K562 (cell line): ENCODE measurements at regions not wholly inside any gene's neighbourhood (a gene's known extent, or its start where the extent isn't known, plus 50 kb on each side); places are given as distances from the start of the nearest gene placed in this dataset.

Experiments
- ESRRB ChIP-seq: fragments of 250-450 bp; sonication (Bioruptor Pico); IDR thresholded peaks from 2 replicates; pipeline ENCODE4 v1.5.0; 2020; ENCODE audit warnings: mild to moderate bottlenecking, moderate library complexity, borderline replicate concordance
- GTF2E2 ChIP-seq: fragments of 200-800 bp; sonication (Bioruptor generic); IDR thresholded peaks from 2 replicates; pipeline ENCODE4 v1.6.1; 2016; ENCODE audit warnings: missing genetic modification characterization, missing compliant biosample characterization
- IFI16 ChIP-seq: fragments of 250-450 bp; sonication (Bioruptor Pico); IDR thresholded peaks from 2 replicates; pipeline ENCODE4 v2.1.2; 2022; ENCODE audit warnings: mild to moderate bottlenecking, inconsistent platforms
- KDM5B ChIP-seq: fragments of 200-600 bp; sonication (generic); IDR thresholded peaks from 2 replicates; pipeline ENCODE4 v1.6.1; 2012; ENCODE audit warnings: low read depth, mild to moderate bottlenecking, moderate library complexity, low read length, control low read depth, inconsistent platforms; ENCODE audit not compliant: insufficient replicate concordance
- OTX1 ChIP-seq: fragments of 450-650 bp; formaldehyde crosslinking; IDR thresholded peaks from 2 replicates; pipeline ENCODE4 v1.4.0; 2022; ENCODE audit warnings: mild to moderate bottlenecking
- ZFP30 ChIP-seq: fragments of 250-450 bp; sonication (Bioruptor Pico); IDR thresholded peaks from 2 replicates; pipeline ENCODE4 v1.8.0; 2022; ENCODE audit warnings: moderate library complexity, mild to moderate bottlenecking, inconsistent platforms, borderline replicate concordance
- ZNF609 ChIP-seq: sonication (generic); formaldehyde crosslinking; IDR thresholded peaks from 2 replicates; pipeline ENCODE4 v1.8.1; 2023; ENCODE audit warnings: missing genetic modification reagents, mild to moderate bottlenecking, borderline replicate concordance
- ZNF764 ChIP-seq: fragments of 250-450 bp; sonication (Bioruptor Pico); IDR thresholded peaks from 2 replicates; pipeline ENCODE4 v1.4.0; 2020; ENCODE audit warnings: low read depth, mild to moderate bottlenecking, moderate library complexity

GRCh38 chr4:181245326-181245725 lies 997.9 kb upstream of the TENM3 start (continued):
- no peak for TF ChIP-seq ZNF609 (CRISPR knock-in tag)
- no peak for TF ChIP-seq ZNF764 (CRISPR knock-in tag)
- no peak for TF ChIP-seq ESRRB
- TF ChIP-seq GTF2E2 (tag), result no peak
- no peak for TF ChIP-seq OTX1 (CRISPR knock-in tag)
- TF ChIP-seq IFI16 (CRISPR knock-in tag), result no peak
- no peak for TF ChIP-seq ZFP30 (CRISPR knock-in tag)
- no peak for TF ChIP-seq KDM5B
